ENCODE measurements at regions not wholly inside any gene's neighbourhood (a gene's known extent, or its start where the extent isn't known, plus 50 kb on each side); places are given as distances from the start of the nearest gene placed in this dataset.

DNA sequence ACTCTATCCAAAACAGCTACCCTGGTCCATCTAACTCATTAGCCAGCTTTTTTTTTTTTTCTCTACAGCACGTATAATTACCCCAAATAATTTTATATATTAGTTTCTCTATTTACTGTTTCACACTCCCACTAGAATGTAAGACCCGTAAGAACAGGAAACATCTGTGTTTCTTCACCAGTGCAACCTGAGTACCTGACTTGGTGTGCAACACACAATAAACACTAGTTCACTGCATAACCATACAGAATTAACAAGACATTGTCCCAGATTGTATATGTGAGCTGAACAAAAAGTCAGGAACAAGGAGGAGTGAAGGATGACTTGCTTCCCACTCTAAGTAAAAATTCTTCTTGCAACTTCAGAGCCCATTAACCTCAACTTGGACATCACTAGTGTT lies 180.2 kb upstream of the AKR1E2 start:
- TF ChIP-seq CTCF (IDR thresholded peaks at IDR 0.05): no peak
- TF ChIP-seq POLR2A (IDR thresholded peaks at IDR 0.05): no peak

Data from testis (tissue), 2 donors.